ENCODE measurements at regions not wholly inside any gene's neighbourhood (a gene's known extent, or its start where the extent isn't known, plus 50 kb on each side); places are given as distances from the start of the nearest gene placed in this dataset.

- Histone ChIP-seq H3K4me2 (no peak overlapping the region), H3K4me1 (peaks cover 27% of the 10 kb centered on the region)
Measured at GRCh38 chr1:36707221-36707620, 224.5 kb upstream of the CSF3R start.

GRCh38 chr1:36706416-36706815 lies 223.7 kb upstream of the CSF3R start:
- Histone ChIP-seq H3K9me3 (no peaks in the 10 kb centered on the region), H3K4me3 (no peak overlapping the region), H3K36me3 (no peaks in the 10 kb centered on the region), H3K27ac (no peak overlapping the region), H3K27me3 (no peaks in the 10 kb centered on the region), H3K4me2 (peak overlapping the region; percentile 22; the same call in 1 of the 2 replicates), H4K20me1 (no peaks in the 10 kb centered on the region), H3K9ac (no peak overlapping the region), H3K4me1 (peaks cover 27% of the 10 kb centered on the region)
- no peak for TF ChIP-seq Cebpa-rat (IDR thresholded peaks at IDR 0.05)

More at GRCh38 chr1:36707221-36707620, 224.5 kb upstream of the CSF3R start:
- Histone ChIP-seq H3K9me3 (no peaks in the 10 kb centered on the region), H4K20me1 (no peaks in the 10 kb centered on the region), H3K27ac (no peak overlapping the region), H3K36me3 (no peaks in the 10 kb centered on the region), H3K4me3 (no peak overlapping the region), H3K9ac (no peak overlapping the region), H3K27me3 (no peaks in the 10 kb centered on the region)
- TF ChIP-seq Cebpa-rat (IDR thresholded peaks at IDR 0.05) = no peak

DNA sequence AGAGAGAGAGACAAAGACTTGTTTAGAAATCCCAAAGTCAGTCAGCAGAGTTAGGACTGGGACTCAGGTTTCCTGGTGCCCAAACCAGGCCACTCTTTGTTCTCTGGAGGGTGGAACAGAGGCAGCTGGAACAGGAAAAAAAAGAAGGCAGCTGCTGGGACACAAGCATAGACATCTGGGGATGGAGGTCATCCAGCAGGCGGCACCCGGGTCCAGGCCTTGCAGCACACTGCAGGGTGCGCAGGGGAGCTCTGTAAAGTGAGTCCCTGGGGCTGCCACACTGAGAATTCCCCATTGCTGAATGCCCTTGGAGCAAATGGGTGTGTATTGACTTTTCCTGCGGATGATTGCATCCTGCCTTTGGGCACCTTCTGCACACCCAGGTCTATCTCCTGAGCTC lies 222.9 kb upstream of the CSF3R start:
- peaks cover 23% of the 10 kb centered on the region for H3K4me1 ChIP-seq
- no peak for TF ChIP-seq Cebpa-rat (IDR thresholded peaks at IDR 0.05)
- H4K20me1 ChIP-seq = no peaks in the 10 kb centered on the region
- H3K9ac ChIP-seq = no peak overlapping the region
- H3K36me3 ChIP-seq = no peaks in the 10 kb centered on the region
- no peaks in the 10 kb centered on the region for H3K27me3 ChIP-seq
- H3K9me3 ChIP-seq = no peaks in the 10 kb centered on the region
- no peak overlapping the region for H3K27ac ChIP-seq
- H3K4me3 ChIP-seq = no peak overlapping the region
- no peak overlapping the region for H3K4me2 ChIP-seq

GRCh38 chr1:36703526-36704208 lies 221.0 kb upstream of the CSF3R start:
- H4K20me1 ChIP-seq = no peaks in the 10 kb centered on the region
- TF ChIP-seq Cebpa-rat (IDR thresholded peaks at IDR 0.05) = no peak
- H3K27ac ChIP-seq = no peak overlapping the region
- H3K4me1 ChIP-seq = peaks cover 13% of the 10 kb centered on the region
- no peaks in the 10 kb centered on the region for H3K27me3 ChIP-seq
- no peaks in the 10 kb centered on the region for H3K36me3 ChIP-seq
- no peak overlapping the region for H3K9ac ChIP-seq
- H3K4me3 ChIP-seq = no peak overlapping the region
- no peak overlapping the region; the same call in 1 of the 2 replicates for H3K4me2 ChIP-seq
- no peaks in the 10 kb centered on the region for H3K9me3 ChIP-seq

DNA sequence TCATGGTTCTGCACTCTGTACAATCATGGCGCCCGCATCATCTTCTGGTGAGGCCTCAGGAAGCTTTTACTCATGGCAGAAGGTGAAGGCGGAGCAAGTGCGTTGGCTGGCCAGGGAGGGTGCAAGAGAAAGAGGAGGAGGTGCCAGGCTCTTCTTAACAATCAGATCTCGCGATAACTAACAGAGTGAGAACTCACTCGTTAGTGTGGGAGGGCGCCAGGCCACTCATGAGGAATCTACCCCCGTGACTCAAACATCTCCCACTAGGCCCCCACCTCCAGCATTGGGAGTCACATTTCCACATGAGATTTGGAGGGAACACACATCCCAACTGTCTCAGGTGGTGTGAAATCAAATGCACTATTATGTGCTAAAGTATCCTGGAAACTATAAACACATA lies 220.2 kb upstream of the CSF3R start:
- Histone ChIP-seq H3K4me3 (no peak overlapping the region), H3K4me2 (no peak overlapping the region), H3K27ac (no peak overlapping the region), H3K9me3 (no peaks in the 10 kb centered on the region), H3K36me3 (no peaks in the 10 kb centered on the region), H4K20me1 (no peaks in the 10 kb centered on the region), H3K27me3 (no peaks in the 10 kb centered on the region), H3K9ac (no peak overlapping the region), H3K4me1 (peaks cover 13% of the 10 kb centered on the region)
- TF ChIP-seq Cebpa-rat (IDR thresholded peaks at IDR 0.05) = no peak

DNA sequence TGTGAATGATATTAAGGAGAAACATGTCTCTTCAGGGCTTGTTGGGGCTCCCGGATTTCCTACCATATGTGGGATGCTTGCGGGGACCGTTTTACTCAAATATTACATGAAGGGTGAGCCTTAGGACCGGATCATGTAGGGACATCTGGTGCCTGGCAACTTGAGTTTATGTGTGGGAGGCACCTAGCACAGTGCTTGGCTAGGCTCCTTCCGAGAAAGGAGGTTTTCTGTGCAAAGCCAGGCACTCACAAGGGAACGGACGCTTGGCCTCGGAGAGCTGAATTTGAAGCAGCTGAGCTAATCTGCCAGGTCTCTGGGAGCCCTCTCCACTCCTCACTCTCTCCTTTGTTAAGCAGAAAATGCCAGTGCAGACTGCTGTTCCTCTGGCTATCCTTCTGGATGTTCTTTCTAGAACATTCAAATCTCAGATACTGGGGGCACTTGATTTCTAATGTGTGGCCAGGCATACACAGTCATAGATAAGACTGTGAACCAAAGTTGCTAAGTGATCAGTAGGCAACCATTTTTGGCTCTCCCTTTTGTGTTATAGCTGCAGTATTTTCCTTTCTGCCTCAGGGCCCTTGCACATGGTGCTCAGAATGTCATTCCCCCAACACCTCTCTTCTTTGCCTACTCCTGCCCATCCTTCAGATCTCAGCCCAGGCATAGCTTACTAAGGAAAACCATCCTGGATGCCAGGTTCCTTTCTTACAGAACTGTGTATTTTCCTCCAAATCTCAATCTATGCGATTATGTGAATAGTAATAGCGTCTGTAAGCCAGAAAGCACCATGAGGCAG lies 216.6 kb upstream of the CSF3R start:
- H4K20me1 ChIP-seq = no peaks in the 10 kb centered on the region
- no peak overlapping the region for H3K4me2 ChIP-seq
- TF ChIP-seq Cebpa-rat (IDR thresholded peaks at IDR 0.05) = no peak
- no peaks in the 10 kb centered on the region for H3K27me3 ChIP-seq
- H3K4me3 ChIP-seq = no peak overlapping the region
- H3K9me3 ChIP-seq = no peaks in the 10 kb centered on the region
- no peak overlapping the region for H3K9ac ChIP-seq
- no peak overlapping the region for H3K27ac ChIP-seq
- H3K36me3 ChIP-seq = no peaks in the 10 kb centered on the region
- H3K4me1 ChIP-seq = peaks cover 14% of the 10 kb centered on the region

DNA sequence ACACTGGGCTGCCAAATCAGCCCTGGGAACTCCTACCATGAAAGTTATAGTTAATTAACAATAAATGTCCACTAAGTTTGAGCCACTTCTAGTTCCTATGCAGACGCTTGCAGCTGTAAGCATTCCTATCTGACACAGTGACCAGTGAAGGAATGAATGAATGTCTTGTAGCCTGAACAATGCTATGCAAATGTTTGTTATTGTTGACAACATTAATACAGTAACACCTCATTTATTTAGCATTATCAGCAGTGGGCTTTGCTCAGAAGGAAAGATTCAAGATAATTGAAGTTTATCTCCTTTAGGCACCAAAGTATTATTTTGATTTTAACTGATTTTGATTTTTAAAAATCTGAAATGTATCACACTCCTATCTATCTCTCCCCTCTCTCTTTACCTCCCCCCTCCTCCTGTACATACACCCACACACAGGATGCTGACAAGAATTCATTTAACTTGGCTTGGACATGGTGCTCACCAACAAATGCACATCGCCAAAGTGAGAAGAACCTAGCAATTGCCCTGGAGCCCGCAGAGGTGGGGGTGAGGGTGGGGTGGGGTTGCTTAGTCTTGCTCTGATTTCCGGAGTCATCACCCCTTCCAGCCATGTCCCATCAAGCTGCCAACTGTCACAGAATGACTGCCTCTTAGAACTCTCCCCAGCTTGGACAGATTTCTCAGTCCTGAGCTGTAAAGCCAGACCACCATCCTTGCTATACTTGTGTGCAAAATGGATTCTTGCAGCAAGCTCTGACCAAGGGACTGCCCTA lies 215.3 kb upstream of the CSF3R start:
- H3K27me3 ChIP-seq = no peaks in the 10 kb centered on the region
- no peaks in the 10 kb centered on the region for H4K20me1 ChIP-seq
- no peak overlapping the region for H3K4me3 ChIP-seq
- H3K27ac ChIP-seq = no peak overlapping the region
- H3K4me2 ChIP-seq = no peak overlapping the region
- peaks cover 8% of the 10 kb centered on the region for H3K4me1 ChIP-seq
- TF ChIP-seq Cebpa-rat (IDR thresholded peaks at IDR 0.05) = no peak
- no peak overlapping the region for H3K9ac ChIP-seq
- no peaks in the 10 kb centered on the region for H3K9me3 ChIP-seq
- H3K36me3 ChIP-seq = no peaks in the 10 kb centered on the region

DNA sequence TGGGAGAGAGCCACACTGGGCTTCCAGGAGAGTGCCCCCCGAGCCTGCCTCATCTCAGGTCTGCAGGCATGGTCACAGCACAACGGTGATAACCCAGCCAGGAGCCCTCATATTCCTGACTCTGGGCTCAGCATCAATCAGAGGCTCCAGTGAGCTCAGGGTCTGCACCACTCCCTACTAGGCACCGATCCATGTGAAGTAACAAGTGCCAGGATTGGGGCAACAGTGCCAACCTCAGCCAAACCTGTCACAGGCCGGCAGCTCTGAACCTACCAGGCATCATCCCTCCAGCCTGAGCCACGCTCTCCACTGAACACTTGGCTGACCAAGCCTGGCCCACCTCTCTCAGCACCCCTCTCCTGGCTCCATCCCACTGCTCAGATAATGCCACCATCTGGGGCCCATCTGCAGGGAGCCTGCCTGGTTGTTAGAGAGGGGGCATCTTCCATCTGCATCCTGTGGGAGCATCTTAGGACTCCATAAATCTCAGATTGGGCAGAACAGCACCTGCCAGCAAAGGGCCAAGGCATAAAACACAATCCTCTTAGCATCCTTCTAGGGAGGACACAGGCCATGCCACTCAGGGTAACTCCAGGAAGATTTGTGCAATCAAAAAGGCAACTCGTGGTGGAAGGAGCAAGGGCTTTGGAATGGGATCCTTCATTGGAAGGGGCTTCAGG lies 213.7 kb upstream of the CSF3R start:
- no peak overlapping the region for H3K4me2 ChIP-seq
- H3K4me1 ChIP-seq = peaks cover 12% of the 10 kb centered on the region
- no peak overlapping the region for H3K27ac ChIP-seq
- H3K27me3 ChIP-seq = no peaks in the 10 kb centered on the region
- no peaks in the 10 kb centered on the region for H4K20me1 ChIP-seq
- no peaks in the 10 kb centered on the region for H3K9me3 ChIP-seq
- no peak for TF ChIP-seq Cebpa-rat (IDR thresholded peaks at IDR 0.05)
- H3K36me3 ChIP-seq = no peaks in the 10 kb centered on the region
- H3K9ac ChIP-seq = no peak overlapping the region
- no peak overlapping the region for H3K4me3 ChIP-seq

DNA sequence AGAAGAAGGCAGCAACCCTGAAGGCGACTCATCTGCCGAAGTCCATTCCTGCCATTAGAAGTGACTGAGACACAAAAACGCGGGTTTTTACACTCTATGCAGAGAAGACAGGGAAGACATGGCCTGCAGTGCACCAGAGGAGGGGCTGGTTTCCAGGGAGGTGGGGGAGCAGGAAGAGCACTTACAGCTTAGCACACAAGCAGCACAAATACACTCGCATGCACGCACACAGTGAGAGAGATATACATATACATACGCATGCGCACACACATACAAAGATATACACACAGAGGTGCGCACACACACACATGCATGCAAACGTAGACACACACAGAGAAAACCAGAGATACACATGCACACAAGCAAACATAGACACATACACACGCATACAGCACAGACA lies 210.9 kb upstream of the CSF3R start:
- no peaks in the 10 kb centered on the region for H3K27me3 ChIP-seq
- H3K27ac ChIP-seq = no peak overlapping the region
- no peaks in the 10 kb centered on the region for H3K9me3 ChIP-seq
- H4K20me1 ChIP-seq = no peaks in the 10 kb centered on the region
- no peaks in the 10 kb centered on the region for H3K36me3 ChIP-seq
- H3K4me2 ChIP-seq = 0 out of 2 replicates have a peak overlapping the region, but pooled peaks have one; percentile 26
- no peak for TF ChIP-seq Cebpa-rat (IDR thresholded peaks at IDR 0.05)
- H3K4me1 ChIP-seq = peaks cover 12% of the 10 kb centered on the region
- H3K9ac ChIP-seq = no peak overlapping the region
- no peak overlapping the region for H3K4me3 ChIP-seq

All from BLaER1 (cell line).